ENCODE measurements at regions not wholly inside any gene's neighbourhood (a gene's known extent, or its start where the extent isn't known, plus 50 kb on each side); places are given as distances from the start of the nearest gene placed in this dataset.

GRCh38 chr13:62595976-62596375 is 1180.3 kb upstream of the PCDH20 start:
- no peak for TF ChIP-seq CTCF (IDR thresholded peaks at IDR 0.05)
- DNase-seq (no peak), ATAC-seq (no peak)
- Histone ChIP-seq H3K27me3 (ENCODE audit: insufficient read depth in 3 of 3, low read length in 2 of 3) (no peaks in the 10 kb centered on the region), H3K4me3 (no peak overlapping the region), H3K27ac (no peak overlapping the region), H3K36me3 (ENCODE audit: insufficient read depth in 1 of 2, low read depth in 1 of 2) (no peaks in the 10 kb centered on the region), H3K4me1 (no peaks in the 10 kb centered on the region), H3K9me3 (no peaks in the 10 kb centered on the region)
- intact Hi-C loops (cut with DNase I), result no loop called here

- TF ChIP-seq CTCF (IDR thresholded peaks at IDR 0.05), result no peak
- Histone ChIP-seq H3K4me1 (no peaks in the 10 kb centered on the region), H3K27me3 (ENCODE audit: insufficient read depth in 3 of 3, low read length in 2 of 3) (no peaks in the 10 kb centered on the region), H3K27ac (no peak overlapping the region), H3K4me3 (no peak overlapping the region), H3K36me3 (ENCODE audit: insufficient read depth in 1 of 2, low read depth in 1 of 2) (no peaks in the 10 kb centered on the region), H3K9me3 (no peaks in the 10 kb centered on the region)
- 48 to 59% (median 51%) methylated on average over 2 of the region's 2 CpGs for WGBS, 3 donors
- intact Hi-C loops (cut with DNase I), result no loop called here
- DNase-seq (no peak), ATAC-seq (no peak)
Observed at GRCh38 chr13:62593804-62594203, 1178.2 kb upstream of the PCDH20 start.

- TF ChIP-seq CTCF (IDR thresholded peaks at IDR 0.05), result no peak
- no peak overlapping the region for H3K27ac ChIP-seq
- no peaks in the 10 kb centered on the region for H3K4me1 ChIP-seq
- ATAC-seq (no peak), DNase-seq (no peak)
- intact Hi-C loops (cut with DNase I), result no loop called here
- no peaks in the 10 kb centered on the region for H3K36me3 ChIP-seq (ENCODE audit: insufficient read depth in 1 of 2, low read depth in 1 of 2)
- no peak overlapping the region for H3K4me3 ChIP-seq
- no peaks in the 10 kb centered on the region for H3K9me3 ChIP-seq
- H3K27me3 ChIP-seq (ENCODE audit: insufficient read depth in 3 of 3, low read length in 2 of 3), result no peaks in the 10 kb centered on the region
- WGBS, 3 donors, result 57 to 68% (median 62%) methylated on average over 2 of the region's 2 CpGs
Observed at GRCh38 chr13:62583466-62583865, 1167.8 kb upstream of the PCDH20 start.

GRCh38 chr13:62578402-62578801 is 1162.8 kb upstream of the PCDH20 start:
- no peak for TF ChIP-seq CTCF (IDR thresholded peaks at IDR 0.05)
- H3K9me3 ChIP-seq, result no peaks in the 10 kb centered on the region
- ATAC-seq (no peak), DNase-seq (no peak)
- no peaks in the 10 kb centered on the region for H3K36me3 ChIP-seq (ENCODE audit: insufficient read depth in 1 of 2, low read depth in 1 of 2)
- no peak overlapping the region for H3K27ac ChIP-seq
- intact Hi-C loops (cut with DNase I), result no loop called here
- H3K4me1 ChIP-seq, result no peaks in the 10 kb centered on the region
- no peaks in the 10 kb centered on the region for H3K27me3 ChIP-seq (ENCODE audit: insufficient read depth in 3 of 3, low read length in 2 of 3)
- no peak overlapping the region for H3K4me3 ChIP-seq

- Histone ChIP-seq H3K4me1 (no peaks in the 10 kb centered on the region), H3K27me3 (ENCODE audit: insufficient read depth in 3 of 3, low read length in 2 of 3) (no peaks in the 10 kb centered on the region), H3K27ac (no peak overlapping the region), H3K4me3 (no peak overlapping the region), H3K9me3 (no peaks in the 10 kb centered on the region), H3K36me3 (ENCODE audit: insufficient read depth in 1 of 2, low read depth in 1 of 2) (no peaks in the 10 kb centered on the region)
- ATAC-seq, result no peak
- WGBS, 3 donors, result 77 to 87% (median 84%) methylated on average over 3 of the region's 3 CpGs
- intact Hi-C loops (cut with DNase I), result no loop called here
- DNase-seq, result no peak
- no peak for TF ChIP-seq CTCF (IDR thresholded peaks at IDR 0.05)
Observed at GRCh38 chr13:62564770-62565169, 1149.1 kb upstream of the PCDH20 start.

Data from psoas muscle (tissue), 7 donors.